Stimulated activated CD4-positive, alpha-beta T cell treated with anti-CD3 and anti-CD28 coated beads, Interleukin-1b, Interleukin-23, amount 100 ng/mL, for 48 hours (primary cell): ENCODE measurements at regions not wholly inside any gene's neighbourhood (a gene's known extent, or its start where the extent isn't known, plus 50 kb on each side); places are given as distances from the start of the nearest gene placed in this dataset.

Source experiments
- DNase-seq: peaks from one replicate; pipeline ENCODE4 v3.0.0-alpha.2; 2020

DNA sequence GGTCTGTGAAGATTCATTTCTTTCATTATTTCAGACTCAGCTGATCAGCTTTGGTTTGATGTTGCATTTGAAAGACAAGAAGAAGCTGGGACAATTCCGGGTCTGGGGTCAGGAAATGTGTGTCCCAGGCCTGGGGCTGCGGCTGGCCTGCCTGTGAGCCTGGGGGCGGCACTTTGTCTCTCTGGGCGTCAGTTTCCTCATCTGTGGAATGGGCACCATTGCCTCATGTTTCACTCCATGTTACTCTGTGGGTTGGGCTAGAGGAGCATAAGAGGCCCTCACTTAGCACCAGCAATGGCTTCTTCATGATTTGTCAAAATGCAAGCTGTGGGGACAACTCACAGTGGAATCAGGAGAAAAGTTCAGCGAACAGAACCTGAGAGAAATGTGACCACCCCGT lies 570.1 kb downstream of the VRK1 start:
- no peak for DNase-seq

DNA sequence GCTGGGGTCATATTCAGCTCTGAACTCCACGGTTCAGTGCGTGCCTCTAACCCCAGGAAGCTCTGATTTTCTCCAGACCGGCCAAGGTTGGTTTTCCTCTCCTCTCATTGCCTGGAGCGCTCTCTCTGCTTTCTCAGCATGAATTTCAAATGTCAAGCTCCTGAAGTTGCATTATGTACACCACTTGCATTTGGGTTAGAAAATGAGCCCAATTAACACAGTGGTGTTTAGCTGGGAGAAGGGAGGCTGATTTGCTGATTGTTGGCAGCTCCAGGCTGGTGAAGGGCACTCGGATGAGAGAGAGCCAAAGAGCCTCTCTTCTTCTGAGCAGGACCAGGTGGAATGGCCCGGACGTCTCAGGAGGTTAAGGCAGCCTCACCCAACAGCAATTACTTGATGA lies 570.9 kb downstream of the VRK1 start:
- no peak for DNase-seq

DNA sequence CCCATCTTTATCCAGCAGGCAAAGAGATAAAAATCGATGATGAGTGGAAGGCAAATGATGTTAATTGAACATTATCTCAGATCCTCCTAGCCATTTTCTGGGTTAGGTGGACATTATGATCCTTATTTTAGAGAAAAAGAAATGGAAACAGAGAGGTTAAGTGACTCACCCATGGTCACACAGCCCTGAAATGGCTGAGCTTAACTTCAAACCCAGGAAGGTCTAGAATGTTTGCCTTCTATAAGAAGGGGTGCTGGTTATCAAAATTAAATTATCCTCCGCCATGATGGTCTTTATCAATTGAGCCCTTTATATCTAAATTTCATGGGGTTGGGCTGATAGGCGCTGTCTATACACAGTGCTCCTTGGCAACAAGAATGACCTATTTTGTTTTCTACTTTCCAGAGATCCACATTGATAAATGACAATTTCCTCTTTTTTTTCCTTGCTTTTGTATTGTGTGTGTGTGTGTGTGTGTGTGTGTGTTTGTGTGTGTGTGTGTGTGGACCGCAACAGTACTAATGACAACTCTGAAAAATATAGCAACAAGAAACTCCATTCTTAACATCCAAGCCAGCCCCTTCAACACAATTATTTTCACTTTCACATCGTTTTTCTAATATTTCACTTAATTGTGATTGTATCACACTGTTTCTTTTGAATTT lies 571.9 kb downstream of the VRK1 start:
- no peak for DNase-seq

DNA sequence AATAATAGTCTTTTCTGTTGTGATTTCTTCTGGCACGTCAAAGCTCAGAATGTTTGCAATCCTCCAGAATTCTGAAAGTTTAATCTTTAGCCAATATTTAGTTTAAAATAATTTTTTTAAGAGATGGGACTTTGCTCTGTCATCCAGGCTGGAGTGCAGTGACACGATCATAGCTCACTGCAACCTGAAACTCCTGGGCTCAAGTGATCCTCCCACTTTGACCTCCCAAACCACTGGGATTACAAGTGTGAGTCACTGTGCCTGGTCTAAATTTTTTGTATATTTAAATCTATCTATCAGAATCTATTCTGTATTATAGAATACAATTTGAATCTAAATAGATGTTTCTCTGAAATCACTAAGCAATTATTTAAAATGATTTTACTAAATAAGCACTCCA lies 572.7 kb downstream of the VRK1 start:
- DNase-seq, result no peak

DNA sequence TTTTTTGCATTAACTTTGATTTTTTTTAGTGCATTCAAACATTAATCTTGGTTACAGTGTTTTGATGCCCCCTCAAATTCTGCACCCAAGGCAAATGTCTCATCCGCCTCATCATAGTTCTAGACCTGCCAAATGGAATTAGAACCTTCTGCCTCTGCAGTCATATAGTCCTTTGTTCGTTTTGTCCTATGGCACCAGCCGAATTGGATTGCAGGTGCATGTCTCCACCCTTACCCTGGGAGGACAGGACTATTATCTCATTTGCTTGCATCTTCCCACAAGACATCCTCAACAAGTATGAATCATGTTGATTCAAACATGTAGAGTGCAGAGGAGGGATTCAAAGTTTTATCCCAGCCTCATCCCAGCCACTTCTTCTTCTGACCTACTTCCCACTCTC lies 579.1 kb downstream of the VRK1 start:
- DNase-seq, result no peak

DNA sequence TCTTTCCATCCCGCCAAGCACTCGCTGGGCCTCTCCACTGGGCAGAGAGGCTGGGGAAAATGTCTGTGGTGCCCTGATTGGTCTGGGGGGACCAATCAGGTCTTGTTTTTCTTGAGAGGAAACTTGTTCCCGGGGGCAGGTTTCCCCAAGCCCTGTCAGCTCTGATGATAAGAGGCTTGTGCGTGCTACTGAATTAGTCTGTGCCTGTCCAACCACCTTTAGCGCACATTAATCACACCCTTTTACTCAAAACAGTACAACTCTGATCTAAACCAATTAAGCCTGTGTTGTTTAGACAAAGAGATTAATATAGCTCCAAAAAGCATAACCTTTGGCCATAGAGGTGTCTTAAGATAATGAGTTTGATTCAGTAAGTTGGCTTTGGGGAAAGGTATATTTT lies 580.4 kb downstream of the VRK1 start:
- DNase-seq, result no peak

DNA sequence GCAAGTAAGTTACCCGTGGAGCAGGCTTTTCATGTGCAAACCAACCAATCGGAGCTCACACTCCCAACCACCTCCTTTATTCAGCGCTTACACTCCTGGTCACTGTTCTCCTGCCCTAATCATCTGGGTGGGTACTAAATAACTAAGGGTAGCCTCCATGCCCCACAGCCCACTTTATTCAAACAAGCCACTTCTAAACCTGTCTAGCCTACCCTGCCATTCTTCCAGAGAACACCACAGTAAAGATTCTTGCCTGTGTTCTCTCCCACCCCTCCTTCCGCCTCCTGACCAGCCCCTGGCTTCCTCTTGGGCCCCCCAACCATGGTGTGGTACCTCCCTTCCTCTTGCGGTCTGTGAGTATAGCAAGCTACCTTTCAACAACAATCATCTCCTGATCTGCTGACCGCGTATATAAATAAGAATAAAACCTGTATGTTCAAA lies 581.9 kb downstream of the VRK1 start:
- no peak for DNase-seq

DNA sequence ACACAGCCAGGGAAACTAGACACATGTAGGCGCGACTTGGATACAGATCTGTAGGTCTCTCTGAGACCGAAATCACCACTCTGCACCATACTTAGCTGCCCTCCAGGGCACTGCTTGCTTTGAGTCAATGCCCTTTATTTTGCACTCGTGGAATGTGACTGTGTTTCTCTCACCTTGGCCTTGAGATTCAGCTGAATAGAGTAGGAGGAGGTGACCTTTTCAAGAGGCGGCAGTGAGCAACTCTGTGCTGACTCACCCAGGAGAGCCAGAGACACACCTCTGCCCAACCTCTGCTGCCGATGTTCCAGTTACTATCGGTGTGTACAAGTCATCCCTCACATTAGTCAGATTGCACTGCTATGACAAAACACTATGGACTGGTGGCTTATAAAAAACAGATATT lies 583.4 kb downstream of the VRK1 start:
- DNase-seq, result peak; percentile 90

DNA sequence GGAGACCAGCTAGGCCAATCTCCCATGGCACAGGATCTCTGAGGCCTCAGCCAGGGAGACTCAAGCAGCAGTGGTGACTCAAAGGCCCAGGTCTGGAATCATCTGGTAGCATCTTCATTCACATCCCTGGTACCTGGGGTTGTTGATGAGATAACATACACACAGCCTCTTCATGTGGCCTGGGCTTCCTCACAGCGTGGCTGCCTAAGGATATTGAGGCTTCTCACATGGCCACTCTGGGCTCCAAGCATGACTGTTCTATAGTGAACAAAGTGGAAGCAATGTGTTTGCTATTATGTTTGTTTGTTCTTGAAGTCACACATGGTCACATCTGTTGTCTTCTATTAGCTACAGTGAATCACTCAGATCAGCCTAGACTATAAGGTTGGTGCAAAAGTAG lies 584.1 kb downstream of the VRK1 start:
- no peak for DNase-seq

DNA sequence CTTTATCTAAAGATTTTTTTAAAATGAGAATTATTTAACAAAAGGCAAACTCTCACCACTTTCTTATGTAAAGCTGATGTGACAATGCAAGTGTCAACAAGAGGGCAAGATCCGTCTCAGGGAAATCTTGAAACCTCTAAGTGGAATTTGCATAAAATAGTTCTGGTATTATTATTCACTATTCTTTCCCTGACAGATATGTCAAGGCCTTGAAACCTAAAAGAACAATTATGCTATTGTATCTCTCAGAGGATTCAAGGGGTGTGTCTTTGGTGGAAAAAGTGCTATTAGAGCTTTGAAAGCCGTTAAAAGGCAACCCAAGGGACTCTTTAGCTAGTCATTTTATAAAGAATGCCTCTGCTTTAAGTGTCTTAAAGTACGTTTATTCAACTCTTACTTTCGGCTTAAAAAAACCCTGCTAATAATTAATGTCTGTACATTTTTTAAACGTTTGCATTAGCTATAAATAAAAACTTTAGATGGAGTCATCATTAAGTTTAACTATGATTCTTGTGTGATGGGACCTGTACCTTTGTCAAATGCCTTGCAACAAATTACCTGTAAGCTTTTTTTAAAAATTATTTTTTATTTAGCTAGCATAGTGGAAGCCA lies 585.5 kb downstream of the VRK1 start:
- no peak for DNase-seq

DNA sequence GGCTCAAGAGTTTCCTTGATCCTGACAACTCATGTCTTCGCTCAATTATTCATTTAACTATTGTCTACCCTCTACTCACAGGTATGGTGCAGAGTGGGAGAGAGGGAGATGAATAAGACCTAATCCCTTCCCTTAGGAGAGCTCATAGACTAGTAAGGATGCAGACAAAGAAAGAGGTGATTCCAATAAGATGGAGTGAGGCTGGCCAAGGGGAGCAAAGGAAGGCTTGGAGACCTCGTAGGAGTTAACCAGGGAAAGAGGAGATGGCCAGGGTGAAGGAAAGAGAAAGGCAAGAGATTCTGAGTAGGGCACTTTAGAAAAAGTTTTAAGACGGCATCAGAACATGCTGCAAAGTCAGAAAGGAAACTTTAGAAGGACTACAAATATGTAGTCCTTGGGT lies 588.5 kb downstream of the VRK1 start:
- no peak for DNase-seq

DNA sequence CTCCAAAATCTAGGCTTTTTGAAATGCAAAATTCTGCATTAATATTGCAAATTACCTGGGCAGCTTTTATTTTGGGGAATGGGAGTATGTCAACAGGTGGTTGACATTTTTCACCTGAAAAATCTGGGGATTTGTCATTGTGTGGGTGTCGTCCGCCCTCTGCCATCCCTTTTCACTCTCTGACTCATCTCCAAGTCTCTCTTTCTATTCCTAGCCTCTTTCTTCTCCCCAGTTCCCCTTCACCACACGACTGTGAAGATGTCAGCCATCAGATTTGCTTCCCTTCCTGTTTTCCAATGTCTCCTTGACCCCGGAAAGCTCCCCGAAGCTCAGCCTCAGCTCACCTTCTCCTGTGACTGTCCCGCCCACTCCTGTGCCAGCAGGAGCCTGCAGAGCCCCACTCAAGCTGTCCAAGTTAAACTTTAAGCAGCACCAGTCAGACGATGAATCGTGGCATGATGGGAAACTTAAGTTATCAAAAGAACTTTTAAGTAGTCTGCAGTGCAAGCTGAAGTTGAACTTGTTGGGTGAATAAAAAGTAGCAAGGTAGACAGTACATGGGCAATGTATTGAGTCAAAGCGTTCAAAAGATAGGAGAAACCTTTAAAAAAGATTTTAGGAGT lies 590.2 kb downstream of the VRK1 start:
- no peak for DNase-seq

DNA sequence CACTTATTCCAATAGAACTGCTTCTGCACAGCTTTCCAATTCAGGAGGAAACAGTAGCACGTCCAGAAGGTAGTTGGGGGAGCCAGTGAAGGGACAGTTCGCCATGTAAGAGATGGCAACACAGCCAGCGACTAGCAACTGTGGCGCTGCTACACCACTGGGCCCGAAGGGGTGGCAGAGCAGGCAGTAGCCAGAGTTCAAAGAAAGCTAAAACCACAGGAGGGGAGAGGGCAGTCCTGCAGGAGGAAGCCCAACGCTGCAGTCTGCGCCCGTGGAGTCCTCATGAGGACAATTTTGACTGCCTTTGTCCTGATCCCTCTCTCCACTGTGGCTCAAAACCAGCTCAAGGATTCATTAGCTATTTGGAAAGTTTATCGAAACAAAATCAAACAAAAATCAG lies 591.2 kb downstream of the VRK1 start:
- DNase-seq, result no peak

DNA sequence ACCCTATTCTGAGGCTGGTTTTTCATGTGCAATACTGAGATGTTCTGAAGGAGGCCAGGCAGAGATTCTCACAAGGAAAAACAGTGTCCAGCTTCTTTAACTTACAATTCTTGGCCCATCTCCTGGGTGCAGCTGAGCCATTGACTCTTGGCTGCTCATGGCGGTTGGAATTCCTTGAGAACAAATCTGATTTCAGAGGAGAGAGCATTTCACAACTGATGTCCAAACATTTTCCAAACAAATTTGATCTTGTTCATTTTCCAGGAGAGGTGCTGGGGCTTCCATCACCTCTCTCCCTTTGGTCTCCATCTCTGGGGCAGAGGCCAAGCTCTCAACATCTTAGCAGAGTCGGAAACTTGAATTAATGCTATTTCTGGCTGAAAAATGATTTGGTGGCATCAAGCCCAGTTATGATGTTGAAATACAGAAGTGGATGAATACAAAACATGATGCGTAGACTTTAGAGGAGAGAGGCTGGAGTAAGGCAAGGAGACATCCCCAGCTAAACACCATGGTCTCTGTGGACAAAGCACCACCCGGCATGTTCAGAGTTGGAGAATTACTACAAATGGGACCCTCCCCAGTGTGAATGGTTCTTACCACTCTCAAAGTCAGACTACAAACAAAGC lies 593.0 kb downstream of the VRK1 start:
- DNase-seq, result no peak

DNA sequence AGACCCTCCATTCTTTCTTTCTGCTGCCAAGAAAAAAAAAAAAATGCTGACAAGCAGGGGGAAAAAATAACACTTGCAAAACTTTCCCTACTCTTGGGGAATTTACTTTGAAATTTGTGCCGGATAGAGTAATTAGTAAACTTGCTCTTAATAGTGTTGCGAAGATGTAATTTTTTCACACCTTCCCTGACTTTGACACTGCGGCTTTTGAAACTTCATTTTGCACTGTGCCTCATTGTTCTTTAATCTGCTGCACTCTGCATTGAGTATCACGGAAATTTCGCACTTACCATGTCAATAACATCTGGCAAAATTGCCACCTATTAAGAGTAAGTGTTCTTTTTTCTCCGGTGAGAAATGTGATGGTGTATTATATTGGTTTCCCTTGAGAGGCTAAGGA lies 596.1 kb downstream of the VRK1 start:
- DNase-seq, result no peak

DNA sequence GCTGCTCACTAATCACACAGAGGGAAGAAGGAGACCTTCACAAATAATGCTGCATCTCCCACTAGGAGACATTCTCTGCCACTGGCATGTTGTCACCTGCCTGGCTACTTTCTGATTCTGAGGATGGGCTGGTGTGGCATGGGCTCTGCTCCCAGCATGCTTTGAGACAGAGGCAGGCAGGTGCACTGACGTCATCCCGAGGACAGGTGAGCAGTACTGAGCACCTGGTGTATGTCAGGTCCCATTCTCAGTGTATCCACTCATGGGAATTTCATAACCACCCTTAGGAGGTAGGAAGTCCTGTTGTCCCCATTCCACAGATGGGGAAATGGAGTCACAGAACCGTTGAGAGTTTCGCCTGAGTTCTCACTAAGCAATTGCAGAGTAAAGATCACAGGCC lies 597.9 kb downstream of the VRK1 start:
- DNase-seq, result no peak

DNA sequence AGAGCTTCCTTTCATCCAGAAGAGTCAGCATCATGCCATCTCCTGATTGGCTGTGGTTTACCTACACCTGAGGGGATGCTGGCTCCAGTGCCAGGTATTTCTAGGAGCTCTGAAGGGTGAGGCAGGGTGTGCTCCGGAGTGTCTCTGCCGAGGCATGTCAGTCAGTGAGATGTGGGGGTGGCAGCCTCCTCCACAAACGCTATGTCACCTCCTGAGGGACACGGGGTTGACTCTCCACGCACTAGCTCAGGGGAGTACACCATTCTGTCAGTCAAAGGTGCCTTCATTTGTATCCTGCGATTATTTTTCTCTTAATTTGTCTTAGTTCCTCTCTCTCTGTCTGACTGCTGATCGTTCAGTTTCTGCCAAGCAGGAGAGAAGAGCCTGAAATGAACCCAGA lies 604.5 kb downstream of the VRK1 start:
- no peak for DNase-seq

DNA sequence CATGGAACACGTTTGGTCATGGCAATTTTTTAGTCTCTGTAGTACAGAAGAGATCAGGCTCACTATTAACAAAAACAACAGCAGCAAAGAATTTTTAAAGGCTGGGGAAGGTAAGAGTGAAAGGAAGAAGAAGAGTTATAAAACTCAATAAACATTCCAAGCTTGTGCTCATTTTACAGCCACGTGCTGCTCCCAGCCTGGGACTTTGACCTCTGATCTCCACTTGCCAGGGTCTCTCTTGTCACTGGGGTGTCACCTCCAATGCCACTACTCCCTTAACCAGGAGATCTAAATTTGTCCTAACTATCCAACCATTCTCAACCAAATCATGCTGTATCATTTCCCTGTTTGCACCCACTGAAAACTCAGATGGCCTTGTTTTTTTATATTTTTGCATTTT lies 605.1 kb downstream of the VRK1 start:
- no peak for DNase-seq

DNA sequence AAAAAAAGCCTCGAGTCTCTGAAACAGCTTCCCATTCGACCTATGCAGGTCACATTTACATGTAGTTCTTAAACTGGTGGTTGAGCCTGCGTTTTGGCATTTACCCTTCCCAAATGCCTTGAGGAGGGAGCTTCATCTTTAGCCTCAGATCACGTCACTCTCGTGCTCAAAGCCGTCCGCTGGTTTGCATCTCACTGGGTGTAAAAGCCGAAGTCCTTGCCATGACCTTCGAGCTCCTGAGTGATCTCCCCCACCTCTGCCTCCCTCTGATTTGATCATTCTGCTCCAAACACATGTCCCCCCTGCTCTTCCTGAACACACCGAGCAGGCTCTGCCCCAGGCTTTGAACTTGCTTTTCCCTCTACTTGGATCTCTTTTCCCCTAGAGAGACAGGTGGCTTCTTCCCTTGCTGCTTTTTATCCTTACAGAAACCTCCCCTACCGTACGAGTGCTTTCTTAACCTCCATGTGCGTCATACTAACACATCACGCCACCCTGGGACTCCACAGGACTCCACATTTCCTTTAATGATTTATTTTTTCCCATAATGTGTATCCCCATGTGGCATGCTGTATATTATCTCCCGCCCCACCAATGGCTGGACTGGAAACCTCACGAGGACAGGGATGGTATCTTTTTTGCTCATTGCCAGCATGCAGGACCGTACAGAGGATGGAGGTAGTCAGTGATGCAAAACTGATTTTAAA lies 610.7 kb downstream of the VRK1 start:
- DNase-seq, result no peak

DNA sequence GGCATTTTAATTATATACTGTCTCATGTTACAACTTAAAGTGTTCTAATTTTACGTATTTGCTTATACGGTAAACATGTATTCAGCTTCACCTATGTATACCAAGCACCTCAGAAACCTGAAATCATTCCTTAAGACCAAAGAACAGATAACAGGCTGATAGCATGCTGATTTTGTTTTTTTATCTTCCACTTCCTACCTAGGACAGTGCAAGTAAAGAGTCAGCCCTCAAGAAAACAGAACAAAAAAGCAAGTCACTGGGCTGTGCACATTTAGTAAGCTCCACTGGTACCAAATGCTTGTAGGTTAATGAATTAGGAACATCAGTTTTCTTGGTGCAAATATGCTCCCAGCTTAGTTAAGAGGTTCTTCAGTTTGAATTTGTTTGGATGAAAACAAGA lies 611.3 kb downstream of the VRK1 start:
- no peak for DNase-seq

DNA sequence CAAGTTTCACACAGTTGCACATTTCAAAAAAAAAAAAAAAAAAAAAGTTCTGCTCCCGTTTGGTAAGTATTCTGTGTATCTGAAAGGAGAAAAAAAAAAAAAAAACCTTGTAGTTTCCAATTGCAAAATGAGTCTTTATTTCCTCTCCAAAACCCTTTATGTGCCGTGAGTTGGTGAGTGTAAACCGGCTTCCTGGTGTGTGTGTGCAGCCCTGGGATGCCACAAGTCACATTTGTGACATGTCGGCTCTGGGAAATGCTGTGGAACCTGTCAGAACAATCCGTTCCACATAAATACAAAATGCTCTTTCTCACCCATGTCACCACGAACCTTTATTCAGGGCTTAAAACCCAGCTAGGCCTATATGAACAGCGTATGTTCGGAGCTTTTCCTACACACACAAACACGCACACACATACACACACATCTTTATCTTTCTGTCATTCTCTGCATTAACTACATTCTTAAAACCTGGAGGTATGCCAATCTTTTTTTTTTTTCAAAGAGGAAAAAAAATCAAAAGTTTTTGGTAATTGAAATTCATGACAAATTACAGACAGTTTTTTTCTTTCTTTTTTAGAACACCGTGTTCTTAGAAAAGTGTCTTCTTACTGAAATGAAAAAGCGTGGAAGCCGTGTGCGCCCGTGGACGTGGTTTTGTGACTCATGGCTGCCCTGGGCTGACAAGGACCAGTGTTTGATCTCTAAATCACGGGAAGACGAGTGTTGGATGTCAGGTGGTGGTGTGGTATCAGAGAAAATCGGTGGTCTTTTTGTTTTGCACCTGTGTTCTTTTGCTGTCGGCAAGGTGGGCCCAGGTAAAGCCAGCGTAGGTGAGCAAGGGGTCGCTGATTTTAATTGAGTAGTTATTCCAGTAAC lies 612.0 kb downstream of the VRK1 start:
- DNase-seq, result peak; percentile 55
